ENCODE measurements at regions not wholly inside any gene's neighbourhood (a gene's known extent, or its start where the extent isn't known, plus 50 kb on each side); places are given as distances from the start of the nearest gene placed in this dataset.

DNA sequence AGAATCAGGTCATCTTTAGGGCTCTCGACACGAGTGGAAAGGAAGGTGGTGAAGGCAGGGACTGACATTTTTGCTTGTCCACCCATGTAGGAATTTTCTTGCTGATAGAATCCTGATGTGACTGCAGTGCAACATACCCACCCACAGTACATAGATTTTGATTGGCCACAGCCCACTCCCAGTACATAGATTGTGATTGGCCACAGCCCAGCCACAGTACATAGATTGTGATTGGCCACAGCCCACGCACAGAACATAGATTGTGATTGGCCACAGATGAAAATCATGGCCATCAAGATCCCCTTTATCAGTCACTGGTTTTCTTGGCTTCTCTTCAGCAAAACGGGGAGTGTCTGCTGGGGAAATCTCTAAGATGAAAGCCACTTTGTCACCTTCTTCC, 1041.5 kb downstream of the AACS start:
- Mint-ChIP-seq H3K4me1 (ENCODE audit: low read depth, unreplicated experiment) (no peaks in the 10 kb centered on the region), H3K4me3 (ENCODE audit: low read depth, unreplicated experiment) (no peak overlapping the region), H3K27ac (ENCODE audit: unreplicated experiment) (no peak overlapping the region), H3K36me3 (ENCODE audit: insufficient read depth, unreplicated experiment) (no peaks in the 10 kb centered on the region), H3K9me3 (ENCODE audit: low read depth, unreplicated experiment) (no peaks in the 10 kb centered on the region), H3K27me3 (ENCODE audit: unreplicated experiment) (no peaks in the 10 kb centered on the region)
- intact Hi-C loops (cut with micrococcal nuclease; ENCODE audit: unreplicated experiment): no loop called here
- no TSS peak for BruUV-seq (replicated peaks)
- TF ChIP-seq, protein P1, sequence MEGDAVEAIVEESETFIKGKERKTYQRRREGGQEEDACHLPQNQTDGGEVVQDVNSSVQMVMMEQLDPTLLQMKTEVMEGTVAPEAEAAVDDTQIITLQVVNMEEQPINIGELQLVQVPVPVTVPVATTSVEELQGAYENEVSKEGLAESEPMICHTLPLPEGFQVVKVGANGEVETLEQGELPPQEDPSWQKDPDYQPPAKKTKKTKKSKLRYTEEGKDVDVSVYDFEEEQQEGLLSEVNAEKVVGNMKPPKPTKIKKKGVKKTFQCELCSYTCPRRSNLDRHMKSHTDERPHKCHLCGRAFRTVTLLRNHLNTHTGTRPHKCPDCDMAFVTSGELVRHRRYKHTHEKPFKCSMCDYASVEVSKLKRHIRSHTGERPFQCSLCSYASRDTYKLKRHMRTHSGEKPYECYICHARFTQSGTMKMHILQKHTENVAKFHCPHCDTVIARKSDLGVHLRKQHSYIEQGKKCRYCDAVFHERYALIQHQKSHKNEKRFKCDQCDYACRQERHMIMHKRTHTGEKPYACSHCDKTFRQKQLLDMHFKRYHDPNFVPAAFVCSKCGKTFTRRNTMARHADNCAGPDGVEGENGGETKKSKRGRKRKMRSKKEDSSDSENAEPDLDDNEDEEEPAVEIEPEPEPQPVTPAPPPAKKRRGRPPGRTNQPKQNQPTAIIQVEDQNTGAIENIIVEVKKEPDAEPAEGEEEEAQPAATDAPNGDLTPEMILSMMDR (IDR thresholded peaks at IDR 0.05; ENCODE audit: unreplicated experiment): no peak
- CTCF ChIA-PET: no interaction called here
- DNase-seq: no peak

DNA sequence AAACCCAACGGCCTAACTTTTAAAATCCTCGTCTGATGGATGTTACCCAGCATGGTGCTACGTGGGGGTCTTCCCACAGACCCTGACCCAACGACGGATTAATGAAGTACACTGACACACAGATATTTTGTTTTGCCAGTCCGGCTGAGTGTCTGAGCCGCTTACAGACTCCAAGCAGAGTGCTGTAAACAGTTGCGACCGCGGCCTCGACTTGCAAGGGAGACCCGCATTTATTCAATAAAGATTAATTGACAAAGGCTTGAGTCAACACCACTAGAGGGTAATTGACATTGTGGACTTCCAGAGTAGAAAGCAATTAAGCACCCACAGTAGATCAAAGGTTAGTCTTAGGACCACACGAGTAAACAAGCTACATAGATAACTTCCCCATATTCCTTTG, 1042.4 kb downstream of the AACS start:
- H3K27ac Mint-ChIP-seq (ENCODE audit: unreplicated experiment): no peak overlapping the region
- H3K9me3 Mint-ChIP-seq (ENCODE audit: low read depth, unreplicated experiment): no peaks in the 10 kb centered on the region
- intact Hi-C loops (cut with micrococcal nuclease; ENCODE audit: unreplicated experiment): no loop called here
- H3K4me3 Mint-ChIP-seq (ENCODE audit: low read depth, unreplicated experiment): no peak overlapping the region
- no TSS peak for BruUV-seq (replicated peaks)
- TF ChIP-seq, protein P1 (IDR thresholded peaks at IDR 0.05; ENCODE audit: unreplicated experiment): no peak
- CTCF ChIA-PET: no interaction called here
- no peak for DNase-seq
- no peaks in the 10 kb centered on the region for H3K36me3 Mint-ChIP-seq (ENCODE audit: insufficient read depth, unreplicated experiment)
- no peaks in the 10 kb centered on the region for H3K27me3 Mint-ChIP-seq (ENCODE audit: unreplicated experiment)
- no peaks in the 10 kb centered on the region for H3K4me1 Mint-ChIP-seq (ENCODE audit: low read depth, unreplicated experiment)

DNA sequence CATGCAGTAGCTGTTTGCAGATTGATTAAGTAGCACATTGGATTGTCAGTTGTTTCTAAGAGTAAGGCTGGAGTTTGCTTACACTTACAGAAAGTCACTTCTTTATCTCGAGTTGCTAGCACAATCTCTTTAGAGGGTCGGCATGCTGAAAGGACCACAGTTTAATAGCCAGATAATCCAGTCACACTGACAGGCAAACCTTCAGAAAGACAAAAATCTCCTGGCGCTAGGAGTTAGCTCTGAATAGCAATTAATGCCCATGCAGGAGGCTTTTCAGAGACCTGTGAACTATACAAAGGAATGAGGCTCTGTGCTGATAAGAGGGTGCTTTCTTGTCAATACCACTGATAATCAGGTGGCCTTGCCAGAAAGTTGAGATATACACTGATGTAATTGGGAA, 1043.0 kb downstream of the AACS start:
- Mint-ChIP-seq H3K27me3 (ENCODE audit: unreplicated experiment) (no peaks in the 10 kb centered on the region), H3K4me1 (ENCODE audit: low read depth, unreplicated experiment) (peaks cover 4% of the 10 kb centered on the region), H3K27ac (ENCODE audit: unreplicated experiment) (no peak overlapping the region), H3K4me3 (ENCODE audit: low read depth, unreplicated experiment) (no peak overlapping the region), H3K36me3 (ENCODE audit: insufficient read depth, unreplicated experiment) (no peaks in the 10 kb centered on the region), H3K9me3 (ENCODE audit: low read depth, unreplicated experiment) (no peaks in the 10 kb centered on the region)
- BruUV-seq (replicated peaks): no TSS peak
- intact Hi-C loops (cut with micrococcal nuclease; ENCODE audit: unreplicated experiment): no loop called here
- TF ChIP-seq, protein P1 (IDR thresholded peaks at IDR 0.05; ENCODE audit: unreplicated experiment): no peak
- CTCF ChIA-PET: no interaction called here
- no peak for DNase-seq

DNA sequence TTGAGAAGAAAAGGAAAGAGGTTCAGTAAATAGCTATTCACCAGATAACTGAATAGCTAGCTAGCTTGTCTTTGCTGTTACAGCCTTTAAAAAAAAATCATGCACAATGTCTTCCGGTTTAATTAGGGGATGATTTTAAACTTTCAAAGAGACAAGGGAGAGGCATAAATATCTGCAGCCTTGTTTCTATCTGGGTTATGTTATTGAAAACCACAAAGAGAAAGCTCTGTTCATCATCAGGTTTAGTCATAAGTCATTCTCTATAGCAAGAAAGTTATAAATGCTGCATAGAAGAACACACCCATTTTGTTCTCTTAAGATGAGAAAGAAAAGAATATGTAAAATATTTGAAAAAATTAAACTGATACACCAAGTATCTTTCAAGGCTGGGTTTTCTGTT, 1046.9 kb downstream of the AACS start:
- TF ChIP-seq, protein P1 (IDR thresholded peaks at IDR 0.05; ENCODE audit: unreplicated experiment): no peak
- no peak overlapping the region for H3K4me3 Mint-ChIP-seq (ENCODE audit: low read depth, unreplicated experiment)
- peaks cover 10% of the 10 kb centered on the region for H3K9me3 Mint-ChIP-seq (ENCODE audit: low read depth, unreplicated experiment)
- H3K36me3 Mint-ChIP-seq (ENCODE audit: insufficient read depth, unreplicated experiment): no peaks in the 10 kb centered on the region
- intact Hi-C loops (cut with micrococcal nuclease; ENCODE audit: unreplicated experiment): no loop called here
- CTCF ChIA-PET: no interaction called here
- H3K27me3 Mint-ChIP-seq (ENCODE audit: unreplicated experiment): no peaks in the 10 kb centered on the region
- H3K27ac Mint-ChIP-seq (ENCODE audit: unreplicated experiment): no peak overlapping the region
- H3K4me1 Mint-ChIP-seq (ENCODE audit: low read depth, unreplicated experiment): peaks cover 7% of the 10 kb centered on the region
- no peak for DNase-seq
- no TSS peak for BruUV-seq (replicated peaks)

DNA sequence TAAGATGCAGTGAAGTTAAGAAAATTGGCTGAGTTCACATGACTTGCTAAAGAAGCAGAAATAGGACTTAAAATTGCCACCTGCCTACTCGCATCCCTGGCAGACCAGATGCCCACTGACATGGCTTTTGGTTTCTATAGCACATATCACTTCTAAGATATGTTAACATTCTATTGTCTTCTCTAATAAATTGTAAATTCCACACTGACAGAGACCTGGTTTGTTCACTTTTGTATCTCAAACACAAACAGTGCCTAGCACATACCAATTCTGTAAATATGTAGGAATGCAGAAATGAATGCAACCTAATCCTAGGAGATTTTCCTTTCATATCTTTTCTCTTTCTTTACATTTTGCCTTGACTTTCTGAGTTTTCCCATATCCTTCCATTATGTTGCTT, 1047.6 kb downstream of the AACS start:
- no peak for DNase-seq
- Mint-ChIP-seq H3K9me3 (ENCODE audit: low read depth, unreplicated experiment) (peaks cover 10% of the 10 kb centered on the region), H3K4me1 (ENCODE audit: low read depth, unreplicated experiment) (peaks cover 7% of the 10 kb centered on the region), H3K36me3 (ENCODE audit: insufficient read depth, unreplicated experiment) (no peaks in the 10 kb centered on the region), H3K4me3 (ENCODE audit: low read depth, unreplicated experiment) (no peak overlapping the region), H3K27me3 (ENCODE audit: unreplicated experiment) (no peaks in the 10 kb centered on the region), H3K27ac (ENCODE audit: unreplicated experiment) (no peak overlapping the region)
- CTCF ChIA-PET: no interaction called here
- BruUV-seq (replicated peaks): no TSS peak
- intact Hi-C loops (cut with micrococcal nuclease; ENCODE audit: unreplicated experiment): no loop called here
- TF ChIP-seq, protein P1 (IDR thresholded peaks at IDR 0.05; ENCODE audit: unreplicated experiment): no peak
